GM21723 (cell line): ENCODE measurements at regions not wholly inside any gene's neighbourhood (a gene's known extent, or its start where the extent isn't known, plus 50 kb on each side); places are given as distances from the start of the nearest gene placed in this dataset.
"Not testable (repeated sequence)": the region's sequence is repeated elsewhere in the genome, so short reads cannot be mapped to it uniquely, and the experiment has no call there.

ENCODE experiments used
- ATAC-seq: cut with Tn5 transposase; IDR thresholded peaks from one replicate; pipeline ENCODE4 v1.9.1; 2021; ENCODE audit warnings: mild to moderate bottlenecking, moderate library complexity; ENCODE audit not compliant: unreplicated experiment

- ATAC-seq, result no peak
These were observed 107.7 kb downstream of the SEPTIN7 start for GRCh38 chr7:35908331-35909216.

- ATAC-seq, result no peak
These were observed 109.1 kb downstream of the SEPTIN7 start for GRCh38 chr7:35909870-35910357.

- not testable (repeated sequence) for ATAC-seq
These were observed 109.8 kb downstream of the SEPTIN7 start for GRCh38 chr7:35910621-35911020.

- ATAC-seq, result not testable (repeated sequence)
These were observed 112.5 kb downstream of the SEPTIN7 start for GRCh38 chr7:35913350-35913749.

GRCh38 chr7:35914214-35914613, 113.4 kb downstream of the SEPTIN7 start:
- ATAC-seq, result not testable (repeated sequence)

GRCh38 chr7:35915247-35915955, 114.5 kb downstream of the SEPTIN7 start:
- not testable (repeated sequence) for ATAC-seq

- not testable (repeated sequence) for ATAC-seq
These were observed 117.4 kb downstream of the SEPTIN7 start for GRCh38 chr7:35918217-35918616.

GRCh38 chr7:35919607-35920006, 118.8 kb downstream of the SEPTIN7 start:
- peak; percentile 63 for ATAC-seq

- ATAC-seq, result not testable (repeated sequence)
These were observed 120.5 kb downstream of the SEPTIN7 start for GRCh38 chr7:35921338-35921737.

GRCh38 chr7:35924668-35925067, 123.8 kb downstream of the SEPTIN7 start:
- ATAC-seq, result not testable (repeated sequence)

GRCh38 chr7:35926966-35927365, 126.1 kb downstream of the SEPTIN7 start:
- ATAC-seq, result not testable (repeated sequence)

- not testable (repeated sequence) for ATAC-seq
These were observed 130.3 kb downstream of the SEPTIN7 start for GRCh38 chr7:35931134-35931533.

- ATAC-seq, result not testable (repeated sequence)
These were observed 130.7 kb downstream of the SEPTIN7 start for GRCh38 chr7:35931551-35931950.

GRCh38 chr7:35940695-35941094, 139.8 kb downstream of the SEPTIN7 start:
- ATAC-seq, result not testable (repeated sequence)

GRCh38 chr7:35945621-35946020, 144.8 kb downstream of the SEPTIN7 start:
- not testable (repeated sequence) for ATAC-seq

- not testable (repeated sequence) for ATAC-seq
These were observed 154.9 kb downstream of the SEPTIN7 start for GRCh38 chr7:35955735-35956134.

- ATAC-seq, result not testable (repeated sequence)
These were observed 156.1 kb downstream of the SEPTIN7 start for GRCh38 chr7:35956988-35957387.

GRCh38 chr7:35961260-35961659, 160.4 kb downstream of the SEPTIN7 start:
- ATAC-seq, result not testable (repeated sequence)

- not testable (repeated sequence) for ATAC-seq
These were observed 161.8 kb downstream of the SEPTIN7 start for GRCh38 chr7:35962607-35963006.

GRCh38 chr7:35967366-35968139, 166.7 kb downstream of the SEPTIN7 start:
- no peak for ATAC-seq
